ENCODE measurements at regions not wholly inside any gene's neighbourhood (a gene's known extent, or its start where the extent isn't known, plus 50 kb on each side); places are given as distances from the start of the nearest gene placed in this dataset.

GRCh38 chr12:3962631-3963483, 89.7 kb upstream of the PARP11 start:
- TF ChIP-seq TARDBP (IDR thresholded peaks at IDR 0.05): no peak
- no peak for TF ChIP-seq FOXA1 (IDR thresholded peaks at IDR 0.05)
- no peak for TF ChIP-seq FOXK2 (IDR thresholded peaks at IDR 0.05)
- TF ChIP-seq ZNF384 (IDR thresholded peaks at IDR 0.05): no peak
- TF ChIP-seq FOXM1 (IDR thresholded peaks at IDR 0.05; ENCODE audit: borderline replicate concordance): no peak
- TF ChIP-seq BHLHE40 (IDR thresholded peaks at IDR 0.05; ENCODE audit: borderline replicate concordance): no peak
- TF ChIP-seq ELF4 (IDR thresholded peaks at IDR 0.05): no peak
- TF ChIP-seq HDGF (IDR thresholded peaks at IDR 0.05; ENCODE audit: borderline replicate concordance): no peak
- TF ChIP-seq SUZ12 (IDR thresholded peaks at IDR 0.05): no peak

All from HEK293T (cell line).